Endodermal cell (in vitro differentiated cells): ENCODE measurements at regions not wholly inside any gene's neighbourhood (a gene's known extent, or its start where the extent isn't known, plus 50 kb on each side); places are given as distances from the start of the nearest gene placed in this dataset.

Source experiments
- DNase-seq: peaks from one replicate; pipeline ENCODE4 v3.0.0-alpha.2; 2017
- H3K27ac ChIP-seq: 2 replicates; pipeline ENCODE4 v1.5.1; 2013; ENCODE audit warnings: mild to moderate bottlenecking, low read depth, low read length, moderate library complexity
- H3K27me3 ChIP-seq: 2 replicates; pipeline ENCODE4 v1.6.1; 2013; ENCODE audit warnings: mild to moderate bottlenecking, low read length, moderate library complexity; ENCODE audit not compliant: insufficient read depth, control insufficient read depth, poor library complexity, severe bottlenecking
- H3K36me3 ChIP-seq: 2 replicates; pipeline ENCODE4 v1.7.0; 2013; ENCODE audit warnings: mild to moderate bottlenecking, low read length, moderate library complexity; ENCODE audit not compliant: control insufficient read depth, insufficient read depth
- H3K4me1 ChIP-seq: one replicate; pipeline ENCODE4 v1.7.0; 2013; ENCODE audit warnings: low read length; ENCODE audit not compliant: control insufficient read depth, insufficient read depth
- H3K4me3 ChIP-seq: 2 replicates; pipeline ENCODE4 v1.5.1; 2013; ENCODE audit warnings: mild to moderate bottlenecking, low read length, moderate library complexity
- H3K9ac ChIP-seq: 2 replicates; pipeline ENCODE4 v1.6.1; 2013; ENCODE audit warnings: mild to moderate bottlenecking, low read length, moderate library complexity; ENCODE audit not compliant: poor library complexity, severe bottlenecking; ENCODE audit errors: extremely low read depth
- H3K9me3 ChIP-seq: 2 replicates; pipeline ENCODE4 v1.6.1; 2013; ENCODE audit warnings: mild to moderate bottlenecking, low read length, moderate library complexity; ENCODE audit not compliant: control insufficient read depth
- H3K27ac Mint-ChIP-seq: 2 replicates; pipeline ENCODE4 v1.8.0; 2020; ENCODE audit warnings: mixed read lengths
- H3K27me3 Mint-ChIP-seq: 2 replicates; pipeline ENCODE4 v1.8.0; 2021; ENCODE audit warnings: mild to moderate bottlenecking, mixed read lengths; ENCODE audit not compliant: insufficient read depth
- H3K36me3 Mint-ChIP-seq: 2 replicates; pipeline ENCODE4 v1.8.0; 2020; ENCODE audit warnings: low read depth, mixed read lengths
- H3K4me1 Mint-ChIP-seq: 2 replicates; pipeline ENCODE4 v1.8.0; 2020; ENCODE audit warnings: mixed read lengths
- H3K4me3 Mint-ChIP-seq: 2 replicates; pipeline ENCODE4 v1.8.0; 2020; ENCODE audit warnings: mild to moderate bottlenecking, moderate library complexity, mixed read lengths
- H3K9me3 Mint-ChIP-seq: 2 replicates; pipeline ENCODE4 v1.8.0; 2020; ENCODE audit warnings: mild to moderate bottlenecking, mixed read lengths
- CTCF ChIP-seq: fragments of 200-600 bp; sonication (generic); conservative IDR thresholded peaks from 2 replicates; pipeline ENCODE4 v1.5.0; 2021; ENCODE audit warnings: antibody characterized with exemption, mild to moderate bottlenecking
- WGBS, 2 experiments: methylation state at CpG; one replicate each; pipeline versions ENCODE4 v1.1.5 to v1.1.7; 2013; ENCODE audit warnings: missing lambda C conversion rate in 2 of 2, mixed read lengths in 1 of 2; ENCODE audit not compliant: insufficient coverage in 1 of 2, insufficient read length in 1 of 2; 5-methylcytosine and 5-hydroxymethylcytosine counted together

GRCh38 chr10:9382533-9382866, 1328.0 kb downstream of the GATA3 start:
- Mint-ChIP-seq H3K36me3 (peaks cover 6% of the 10 kb centered on the region), H3K27ac (no peak overlapping the region), H3K4me3 (no peak overlapping the region), H3K27me3 (no peaks in the 10 kb centered on the region), H3K4me1 (peaks cover 5% of the 10 kb centered on the region), H3K9me3 (peaks cover 26% of the 10 kb centered on the region)
- 92 to 96% methylated on average over 3 of the region's 3 CpGs for WGBS, 2 experiments
- H3K27ac ChIP-seq = no peak overlapping the region
- peaks cover 22% of the 10 kb centered on the region for H3K9me3 ChIP-seq
- no peaks in the 10 kb centered on the region for H3K27me3 ChIP-seq
- no peak for DNase-seq
- H3K4me1 ChIP-seq = no peaks in the 10 kb centered on the region
- H3K36me3 ChIP-seq = no peaks in the 10 kb centered on the region
- TF ChIP-seq CTCF = no peak
- H3K4me3 ChIP-seq = no peak overlapping the region
- H3K9ac ChIP-seq = no peak overlapping the region

- Histone ChIP-seq H3K4me1 (no peaks in the 10 kb centered on the region), H3K36me3 (no peaks in the 10 kb centered on the region), H3K4me3 (no peak overlapping the region), H3K9ac (no peak overlapping the region), H3K27ac (no peak overlapping the region), H3K27me3 (no peaks in the 10 kb centered on the region), H3K9me3 (no peaks in the 10 kb centered on the region)
- WGBS, 2 experiments = 88% methylated on average over 3 of the region's 3 CpGs; no CpG with 5 or more reads in 1 of the 2 experiments
- Mint-ChIP-seq H3K4me3 (no peak overlapping the region), H3K27me3 (no peaks in the 10 kb centered on the region), H3K27ac (no peak overlapping the region), H3K9me3 (peaks cover 2% of the 10 kb centered on the region), H3K36me3 (no peaks in the 10 kb centered on the region), H3K4me1 (peaks cover 6% of the 10 kb centered on the region)
- no peak for TF ChIP-seq CTCF
- DNase-seq = no peak
Observed at GRCh38 chr10:9390516-9390915, 1336.0 kb downstream of the GATA3 start.

GRCh38 chr10:9399275-9399983, 1344.9 kb downstream of the GATA3 start:
- DNase-seq = no peak

More at GRCh38 chr10:9399275-9399983, 1344.9 kb downstream of the GATA3 start:
- H3K4me1 Mint-ChIP-seq = peaks cover 11% of the 10 kb centered on the region
- H3K36me3 Mint-ChIP-seq = no peaks in the 10 kb centered on the region
- no peak overlapping the region for H3K27ac Mint-ChIP-seq
- Histone ChIP-seq H3K4me3 (no peak overlapping the region), H3K9me3 (no peaks in the 10 kb centered on the region), H3K27ac (no peak overlapping the region), H3K27me3 (no peaks in the 10 kb centered on the region), H3K9ac (no peak overlapping the region), H3K36me3 (no peaks in the 10 kb centered on the region), H3K4me1 (no peaks in the 10 kb centered on the region)
- H3K4me3 Mint-ChIP-seq = no peak overlapping the region
- 95 to 100% methylated on average over 1 to 6 of the region's 6 CpGs for WGBS, 2 experiments
- TF ChIP-seq CTCF = no peak
- no peaks in the 10 kb centered on the region for H3K9me3 Mint-ChIP-seq
- H3K27me3 Mint-ChIP-seq = no peaks in the 10 kb centered on the region
